ENCODE measurements at regions not wholly inside any gene's neighbourhood (a gene's known extent, or its start where the extent isn't known, plus 50 kb on each side); places are given as distances from the start of the nearest gene placed in this dataset.

GRCh38 chr10:34938399-34938670, 123.2 kb upstream of the PARD3 start:
- TF ChIP-seq CTCF (IDR thresholded peaks at IDR 0.05; ENCODE audit: insufficient read depth, low read length) = no peak
- no peak for TF ChIP-seq POLR2AphosphoS5 (IDR thresholded peaks at IDR 0.05; ENCODE audit: low read depth)
- TF ChIP-seq REST (IDR thresholded peaks at IDR 0.05; ENCODE audit: insufficient replicate concordance, low read depth) = no peak
- TF ChIP-seq GABPA (IDR thresholded peaks at IDR 0.05; ENCODE audit: low read depth) = no peak

Measured in HL-60 (cell line).